Trophoblast cell (in vitro differentiated cells and primary cell): ENCODE measurements at regions not wholly inside any gene's neighbourhood (a gene's known extent, or its start where the extent isn't known, plus 50 kb on each side); places are given as distances from the start of the nearest gene placed in this dataset.
"Not testable (repeated sequence)": the region's sequence is repeated elsewhere in the genome, so short reads cannot be mapped to it uniquely, and the experiment has no call there.

Experiments
- DNase-seq, 2 donors: peaks; one replicate each; pipeline ENCODE4 v3.0.0-alpha.2; 2016
- H2AFZ ChIP-seq: 2 replicates; pipeline ENCODE4 v1.6.1; 2013; ENCODE audit warnings: low read length, moderate library complexity, mild to moderate bottlenecking; ENCODE audit not compliant: insufficient read depth, poor library complexity
- H2AK5ac ChIP-seq: 2 replicates; pipeline ENCODE4 v1.6.1; 2013; ENCODE audit warnings: mild to moderate bottlenecking, low read length
- H2BK120ac ChIP-seq: 2 replicates; pipeline ENCODE4 v1.6.1; 2013; ENCODE audit warnings: low read length, mild to moderate bottlenecking, moderate library complexity; ENCODE audit not compliant: insufficient read depth, poor library complexity
- H2BK12ac ChIP-seq: 2 replicates; pipeline ENCODE4 v1.6.1; 2013; ENCODE audit warnings: mild to moderate bottlenecking, low read length, moderate library complexity
- H2BK5ac ChIP-seq: 2 replicates; pipeline ENCODE4 v1.6.1; 2013; ENCODE audit warnings: low read length, low read depth, moderate library complexity, mild to moderate bottlenecking; ENCODE audit not compliant: poor library complexity
- H3K14ac ChIP-seq: 2 replicates; pipeline ENCODE4 v1.6.1; 2013; ENCODE audit warnings: mild to moderate bottlenecking, low read length
- H3K18ac ChIP-seq: 2 replicates; pipeline ENCODE4 v1.6.1; 2013; ENCODE audit warnings: mild to moderate bottlenecking, low read length
- H3K23ac ChIP-seq: 2 replicates; pipeline ENCODE4 v1.6.1; 2013; ENCODE audit warnings: low read length
- H3K27ac ChIP-seq: 2 replicates; pipeline ENCODE4 v1.5.1; 2013; ENCODE audit warnings: low read depth, mild to moderate bottlenecking, inconsistent platforms, low read length, moderate library complexity
- H3K27me3 ChIP-seq: 2 replicates; pipeline ENCODE4 v1.6.1; 2013; ENCODE audit warnings: inconsistent platforms, mild to moderate bottlenecking, low read length, moderate library complexity; ENCODE audit not compliant: insufficient read depth
- H3K36me3 ChIP-seq, 2 experiments: 1 replicate in 1 of 2; 2 replicates in 1 of 2; pipeline ENCODE4 v1.6.1; 2013; ENCODE audit warnings: low read length in 2 of 2, mild to moderate bottlenecking in 2 of 2, moderate library complexity in 1 of 2; ENCODE audit not compliant: insufficient read depth in 2 of 2, control insufficient read depth in 1 of 2
- H3K4ac ChIP-seq: 2 replicates; pipeline ENCODE4 v1.6.1; 2013; ENCODE audit warnings: low read depth, mild to moderate bottlenecking, low read length, moderate library complexity
- H3K4me1 ChIP-seq, 2 experiments: 1 replicate in 1 of 2; 2 replicates in 1 of 2; pipeline ENCODE4 v1.6.1; 2013; ENCODE audit warnings: low read length in 2 of 2, mild to moderate bottlenecking in 2 of 2, moderate library complexity in 1 of 2; ENCODE audit not compliant: insufficient read depth in 2 of 2, control insufficient read depth in 1 of 2
- H3K4me2 ChIP-seq: 2 replicates; pipeline ENCODE4 v1.6.1; 2013; ENCODE audit warnings: inconsistent platforms, mild to moderate bottlenecking, low read length, moderate library complexity
- H3K4me3 ChIP-seq: 2 replicates; pipeline ENCODE4 v1.5.1; 2013; ENCODE audit warnings: mild to moderate bottlenecking, low read depth, low read length, inconsistent platforms
- H3K79me1 ChIP-seq: one replicate; pipeline ENCODE4 v1.6.1; 2013; ENCODE audit warnings: low read length
- H3K79me2 ChIP-seq: 2 replicates; pipeline ENCODE4 v1.6.1; 2013; ENCODE audit warnings: low read length, mild to moderate bottlenecking; ENCODE audit not compliant: control insufficient read depth, insufficient read depth, poor library complexity
- H3K9ac ChIP-seq: 2 replicates; pipeline ENCODE4 v1.6.1; 2013; ENCODE audit warnings: mild to moderate bottlenecking, low read length
- H3K9me3 ChIP-seq: 2 replicates; pipeline ENCODE4 v1.6.1; 2013; ENCODE audit warnings: low read depth, mild to moderate bottlenecking, control low read depth, inconsistent platforms, low read length; ENCODE audit not compliant: insufficient read depth
- H4K12ac ChIP-seq: 2 replicates; pipeline ENCODE4 v1.6.1; 2013; ENCODE audit warnings: low read depth, mild to moderate bottlenecking, low read length, moderate library complexity
- H4K8ac ChIP-seq: 2 replicates; pipeline ENCODE4 v1.6.1; 2013; ENCODE audit warnings: low read depth, mild to moderate bottlenecking, low read length, moderate library complexity
- H4K91ac ChIP-seq: one replicate; pipeline ENCODE4 v1.6.1; 2013; ENCODE audit warnings: low read depth, mild to moderate bottlenecking, low read length, moderate library complexity
- WGBS: extraction: QIAGEN DNeasy Blood & Tissue Kit; methylation state at CpG from one replicate; pipeline ENCODE4 v1.1.7; 2013; ENCODE audit warnings: missing lambda C conversion rate; ENCODE audit not compliant: insufficient read length, insufficient coverage; ENCODE audit errors: extremely low coverage; 5-methylcytosine and 5-hydroxymethylcytosine counted together

DNA sequence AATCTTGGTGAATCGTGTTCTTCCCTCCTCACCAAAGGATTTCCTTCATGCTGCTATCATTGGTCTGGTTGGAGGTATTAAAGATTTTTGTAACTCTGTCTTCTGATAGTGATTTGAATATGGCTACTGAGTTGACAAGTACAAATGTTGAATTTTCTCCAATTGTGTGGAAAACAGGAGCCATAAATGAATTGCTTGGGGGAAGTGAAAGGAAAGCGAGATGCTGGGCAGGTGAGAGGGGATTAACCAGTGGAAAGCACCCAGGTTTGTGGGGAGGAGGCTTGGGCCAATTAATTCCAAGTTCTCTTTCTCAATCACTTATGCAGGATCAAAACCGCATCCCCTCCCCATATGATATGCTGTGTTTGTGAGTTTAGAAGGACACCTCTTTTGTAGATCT lies 372.5 kb downstream of the IL20RB start:
- Histone ChIP-seq H3K4me3 (no peak overlapping the region), H3K36me3 (no peaks in the 10 kb centered on the region), H3K4me2 (no peak overlapping the region), H3K23ac (no peak overlapping the region), H4K8ac (no peak overlapping the region), H4K12ac (no peak overlapping the region), H2BK5ac (no peak overlapping the region), H3K9me3 (no peaks in the 10 kb centered on the region), H2AK5ac (no peak overlapping the region), H3K27me3 (no peaks in the 10 kb centered on the region), H3K4me1 (no peaks in the 10 kb centered on the region), H2BK120ac (no peak overlapping the region), H4K91ac (no peak overlapping the region), H3K79me1 (no peaks in the 10 kb centered on the region), H3K4ac (no peak overlapping the region), H3K14ac (no peak overlapping the region), H3K9ac (no peak overlapping the region), H2AFZ (no peak overlapping the region), H3K79me2 (no peaks in the 10 kb centered on the region), H2BK12ac (no peak overlapping the region), H3K18ac (no peak overlapping the region), H3K27ac (no peak overlapping the region)
- WGBS, result no CpG with 5 or more reads among the region's 3 CpGs
- DNase-seq, result no peak

DNA sequence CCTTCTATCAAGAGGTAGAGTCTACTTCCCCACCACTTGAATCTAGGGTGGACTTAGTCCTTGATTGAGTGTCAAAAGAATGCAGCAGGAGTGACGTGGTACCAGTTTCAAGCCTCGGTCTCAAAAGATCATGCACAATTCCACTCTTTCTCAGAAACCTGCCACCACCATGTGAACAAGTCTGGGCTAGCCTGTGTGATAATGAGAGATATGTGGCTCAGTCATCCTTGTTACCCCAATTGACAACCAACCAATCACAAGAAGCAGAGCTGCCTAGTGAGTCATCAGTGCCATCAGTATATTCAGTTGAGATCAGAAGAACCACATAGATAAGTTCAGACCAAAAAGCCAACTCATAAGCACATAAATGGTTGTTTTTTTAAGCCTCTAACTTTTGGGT lies 374.5 kb downstream of the IL20RB start:
- no peaks in the 10 kb centered on the region for H3K4me1 ChIP-seq
- no peak overlapping the region for H2BK5ac ChIP-seq
- no peak overlapping the region for H3K4ac ChIP-seq
- no peak overlapping the region for H4K12ac ChIP-seq
- H3K18ac ChIP-seq, result no peak overlapping the region
- H2BK120ac ChIP-seq, result no peak overlapping the region
- no peak overlapping the region for H2BK12ac ChIP-seq
- no peak overlapping the region for H3K4me3 ChIP-seq
- WGBS, result no CpG with 5 or more reads among the region's 2 CpGs
- H2AK5ac ChIP-seq, result no peak overlapping the region
- no peak overlapping the region for H3K14ac ChIP-seq
- no peak overlapping the region for H4K8ac ChIP-seq
- no peaks in the 10 kb centered on the region for H3K79me1 ChIP-seq
- H3K23ac ChIP-seq, result no peak overlapping the region
- H4K91ac ChIP-seq, result no peak overlapping the region
- no peaks in the 10 kb centered on the region for H3K79me2 ChIP-seq
- no peak overlapping the region for H3K27ac ChIP-seq
- no peak overlapping the region for H2AFZ ChIP-seq
- no peaks in the 10 kb centered on the region for H3K9me3 ChIP-seq
- H3K27me3 ChIP-seq, result no peaks in the 10 kb centered on the region
- no peak for DNase-seq
- H3K9ac ChIP-seq, result no peak overlapping the region
- H3K36me3 ChIP-seq, result no peaks in the 10 kb centered on the region
- H3K4me2 ChIP-seq, result no peak overlapping the region

DNA sequence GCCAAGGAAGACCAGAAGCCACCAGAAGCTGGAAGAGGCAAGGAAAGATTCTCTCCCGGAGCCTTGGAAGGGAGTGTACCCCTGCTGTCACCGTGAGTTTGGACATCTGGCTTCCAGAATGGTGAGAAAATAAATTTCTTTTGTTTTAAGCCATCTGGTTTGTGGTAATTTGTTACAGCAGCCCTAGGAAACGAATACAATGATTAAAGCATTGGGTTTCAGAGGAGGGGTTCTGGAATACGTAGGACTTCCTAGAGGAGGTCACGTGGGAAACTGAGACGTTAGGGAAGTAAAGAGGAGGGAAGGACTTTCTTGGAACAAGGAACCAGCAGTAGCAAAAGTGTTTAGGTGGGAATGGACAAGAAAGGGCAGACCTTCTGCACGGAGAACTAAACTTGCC lies 377.7 kb downstream of the IL20RB start:
- Histone ChIP-seq H4K91ac (no peak overlapping the region), H2AFZ (no peak overlapping the region), H3K27me3 (no peaks in the 10 kb centered on the region), H2AK5ac (no peak overlapping the region), H3K36me3 (no peaks in the 10 kb centered on the region), H3K4me3 (no peak overlapping the region), H3K79me2 (no peaks in the 10 kb centered on the region), H2BK12ac (no peak overlapping the region), H4K8ac (no peak overlapping the region), H3K9ac (no peak overlapping the region), H3K4me2 (no peak overlapping the region), H3K9me3 (peaks cover 7% of the 10 kb centered on the region), H3K79me1 (no peaks in the 10 kb centered on the region), H3K18ac (no peak overlapping the region), H2BK5ac (no peak overlapping the region), H3K23ac (no peak overlapping the region), H3K14ac (no peak overlapping the region), H4K12ac (no peak overlapping the region), H3K4ac (no peak overlapping the region), H2BK120ac (no peak overlapping the region), H3K27ac (no peak overlapping the region), H3K4me1 (no peaks in the 10 kb centered on the region)
- no CpG with 5 or more reads among the region's 7 CpGs for WGBS
- DNase-seq, result no peak

DNA sequence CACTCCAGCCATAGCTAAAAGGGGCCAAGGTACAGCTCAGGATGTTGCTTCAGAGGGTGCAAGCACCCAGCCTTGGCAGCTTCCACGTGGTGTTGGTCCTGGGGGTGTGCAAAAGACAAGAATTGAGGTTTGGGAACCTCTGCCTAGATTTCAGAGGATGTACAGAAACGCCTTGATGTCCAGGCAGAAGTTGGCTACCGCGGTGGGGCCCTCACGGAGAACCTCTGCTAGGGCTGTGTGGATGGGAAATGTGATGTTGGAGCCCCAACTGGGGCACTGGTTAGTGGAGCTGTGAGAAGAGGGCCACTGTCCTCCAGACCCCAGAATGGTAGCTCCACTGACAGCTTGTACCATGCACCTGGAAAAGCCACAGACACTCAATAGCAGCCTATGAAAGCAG lies 380.6 kb downstream of the IL20RB start:
- peak overlapping the region; percentile 48 for H3K4me3 ChIP-seq
- no CpG with 5 or more reads among the region's 5 CpGs for WGBS
- H3K79me1 ChIP-seq, H3K4me1 ChIP-seq, H3K14ac ChIP-seq, H2BK12ac ChIP-seq, H4K91ac ChIP-seq, H3K9me3 ChIP-seq, H3K36me3 ChIP-seq, H3K18ac ChIP-seq, H2BK120ac ChIP-seq, H3K79me2 ChIP-seq, H3K4ac ChIP-seq, H3K9ac ChIP-seq, H3K27ac ChIP-seq, DNase-seq, H4K12ac ChIP-seq, H3K23ac ChIP-seq, H2AK5ac ChIP-seq, H4K8ac ChIP-seq, H2BK5ac ChIP-seq, H3K4me2 ChIP-seq, H3K27me3 ChIP-seq, H2AFZ ChIP-seq: not testable (repeated sequence)
